Activated CD4-positive, alpha-beta T cell treated with anti-CD3 and anti-CD28 coated beads, Interleukin-2, amount 50 U/mL, for 16 hours (primary cell): ENCODE measurements at regions not wholly inside any gene's neighbourhood (a gene's known extent, or its start where the extent isn't known, plus 50 kb on each side); places are given as distances from the start of the nearest gene placed in this dataset.

Source experiments
- DNase-seq: peaks from one replicate; pipeline ENCODE4 v3.0.0-alpha.2; 2020

DNA sequence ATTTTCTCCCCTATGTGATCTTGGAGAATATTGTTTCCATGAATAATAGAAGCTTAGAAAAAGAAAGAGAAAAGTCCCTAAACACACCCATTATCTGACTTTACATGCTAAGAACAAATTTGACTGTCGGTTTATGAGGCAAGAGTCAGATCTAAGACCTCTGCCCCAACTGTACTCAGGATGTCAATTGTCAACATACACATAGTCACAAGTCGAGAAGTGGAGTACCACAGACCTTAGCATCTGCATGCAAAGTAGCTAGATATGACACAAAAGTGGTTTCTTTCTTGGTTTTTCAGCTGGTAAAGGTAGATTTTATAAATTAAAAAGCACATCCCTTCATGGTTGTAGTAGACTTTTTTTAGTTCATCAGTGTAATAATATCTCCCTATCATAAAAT is 97.2 kb upstream of the DPYD start:
- no peak for DNase-seq

DNA sequence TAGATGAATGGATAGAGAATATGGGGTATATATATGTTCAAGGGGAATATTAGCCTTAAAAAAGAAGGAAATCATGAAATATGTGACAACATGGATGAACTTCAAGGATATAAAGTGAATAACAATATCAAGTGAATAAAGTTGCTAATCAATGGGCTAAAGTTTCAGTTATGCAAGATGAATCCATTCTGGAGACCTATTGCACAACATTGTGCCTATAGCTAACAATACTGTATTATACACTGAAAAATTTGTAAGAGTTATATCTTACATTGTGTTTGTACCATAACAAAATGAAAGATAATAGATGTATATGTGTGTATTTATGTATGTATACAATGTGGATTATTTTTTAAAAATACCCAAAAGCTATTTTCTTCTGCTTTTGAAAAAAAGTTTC is 96.3 kb upstream of the DPYD start:
- DNase-seq = no peak

DNA sequence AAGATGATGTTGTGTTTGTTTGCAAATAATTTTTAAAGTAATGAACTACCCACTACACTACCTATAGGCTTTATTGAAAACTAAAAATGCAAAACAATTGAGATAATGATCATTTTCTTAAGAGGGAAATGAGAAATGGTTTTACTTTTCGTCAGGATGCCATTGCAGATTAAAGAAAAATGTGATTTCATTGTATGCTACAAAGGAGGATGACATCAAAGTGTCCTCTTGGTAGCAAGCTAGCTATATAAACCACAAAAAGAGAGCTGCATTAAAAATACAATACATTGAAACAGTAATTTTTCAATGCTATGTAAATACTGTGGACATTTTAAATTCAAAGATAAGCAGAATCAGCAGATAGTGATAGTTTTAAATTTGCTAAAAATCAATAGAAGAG is 87.5 kb upstream of the DPYD start:
- no peak for DNase-seq

DNA sequence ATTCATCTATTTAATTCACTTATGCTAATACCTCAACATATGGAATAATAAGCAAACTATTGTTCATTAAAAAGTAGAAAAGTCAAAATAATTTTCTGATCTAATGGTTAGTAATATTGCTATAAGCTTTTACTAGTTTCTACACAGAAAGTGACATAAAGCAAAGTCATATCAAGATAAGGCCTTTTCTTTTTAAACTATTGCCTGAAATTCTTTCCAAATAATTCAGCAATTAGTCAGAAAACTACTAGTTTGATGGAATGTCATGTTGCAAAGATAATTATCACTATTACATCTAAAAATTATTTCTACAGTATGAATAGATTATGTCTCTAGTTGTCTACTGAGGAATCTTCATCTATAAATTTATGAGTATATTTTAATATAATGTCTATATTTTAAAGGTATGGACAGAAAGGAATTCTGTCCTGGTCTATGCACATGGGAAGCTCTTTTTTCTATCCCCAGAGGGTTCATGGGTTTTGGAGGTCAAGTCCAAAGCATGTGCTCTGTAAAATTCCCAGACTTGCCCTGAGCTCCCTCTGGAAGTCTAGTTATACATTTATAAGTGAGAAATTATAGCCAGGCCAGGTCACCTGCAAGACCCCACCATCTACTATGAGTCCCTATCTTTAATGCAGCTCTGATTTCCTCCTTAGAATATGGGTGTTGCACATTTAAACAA is 84.6 kb upstream of the DPYD start:
- DNase-seq = no peak

DNA sequence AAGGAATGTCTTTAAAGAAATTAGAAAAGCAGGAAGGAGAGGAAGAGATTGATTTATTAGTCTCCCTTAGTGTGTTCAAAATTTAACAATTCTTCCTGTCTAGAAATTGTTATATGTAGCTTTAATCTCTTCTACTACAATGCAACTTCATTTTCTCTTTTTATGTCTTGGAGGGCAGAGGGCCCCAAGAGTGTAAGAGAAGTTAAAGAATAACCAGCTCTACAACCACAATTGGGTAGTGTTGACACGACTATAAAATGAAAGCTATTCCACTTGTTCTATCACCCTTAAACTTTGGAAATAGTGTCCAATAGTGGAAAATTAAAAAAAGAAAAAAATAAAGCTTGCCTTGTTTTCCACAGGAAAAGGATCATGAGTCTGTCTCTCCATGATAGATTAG is 82.6 kb upstream of the DPYD start:
- no peak for DNase-seq

DNA sequence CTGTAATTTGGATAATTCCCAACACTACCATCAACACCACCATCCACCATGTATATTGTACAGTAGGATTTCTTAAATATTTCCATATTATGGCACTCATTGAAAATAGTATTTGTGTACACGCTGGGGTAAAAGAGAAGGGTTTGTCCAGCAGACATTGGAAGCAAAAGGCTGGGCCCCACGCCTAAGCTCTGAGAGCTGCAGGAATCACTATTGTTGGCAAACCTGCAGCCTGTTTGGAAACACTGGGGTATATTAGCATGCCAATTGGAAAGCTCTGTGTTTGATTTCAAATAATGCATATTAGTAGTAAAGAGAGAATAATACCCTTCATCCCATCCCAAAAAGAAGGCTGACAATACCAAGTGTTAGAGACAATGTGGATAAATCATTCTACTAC is 81.5 kb upstream of the DPYD start:
- no peak for DNase-seq

DNA sequence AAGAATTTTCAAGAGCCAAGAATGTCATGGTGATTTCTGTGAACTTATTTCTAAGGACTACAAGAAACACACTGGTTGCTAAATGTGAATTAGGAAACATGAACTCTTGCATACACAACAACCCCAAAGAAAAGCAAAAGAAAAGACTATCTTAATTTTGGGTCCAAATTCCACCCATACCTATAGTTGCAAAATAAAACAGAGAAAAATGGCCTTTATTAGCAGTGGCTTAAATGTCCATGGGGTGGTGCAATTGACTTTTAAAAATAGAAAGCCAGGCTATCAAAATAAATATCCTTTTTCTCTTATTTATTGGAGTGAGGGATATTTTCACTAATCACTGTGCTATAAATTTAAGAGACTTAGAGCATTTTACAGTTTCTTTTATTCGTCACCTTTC is 80.9 kb upstream of the DPYD start:
- no peak for DNase-seq

DNA sequence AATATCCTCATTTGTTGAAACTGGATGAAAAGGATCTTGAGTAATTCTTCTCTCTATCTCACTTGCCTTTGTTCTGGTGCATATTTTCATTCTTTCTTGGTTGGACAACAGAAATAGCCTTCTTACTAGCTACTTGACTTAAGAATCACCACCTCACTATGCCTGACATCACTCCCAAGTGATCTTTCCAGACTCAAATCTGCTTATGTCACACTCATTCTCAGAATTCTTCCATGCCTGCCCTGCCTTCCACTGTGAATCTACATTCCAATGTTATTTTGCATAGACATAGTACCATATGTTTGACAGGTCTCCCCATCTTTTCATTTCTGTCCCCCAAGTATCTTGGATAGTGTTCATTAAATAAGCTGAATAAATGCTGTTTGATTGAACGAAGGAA is 78.5 kb upstream of the DPYD start:
- no peak for DNase-seq

DNA sequence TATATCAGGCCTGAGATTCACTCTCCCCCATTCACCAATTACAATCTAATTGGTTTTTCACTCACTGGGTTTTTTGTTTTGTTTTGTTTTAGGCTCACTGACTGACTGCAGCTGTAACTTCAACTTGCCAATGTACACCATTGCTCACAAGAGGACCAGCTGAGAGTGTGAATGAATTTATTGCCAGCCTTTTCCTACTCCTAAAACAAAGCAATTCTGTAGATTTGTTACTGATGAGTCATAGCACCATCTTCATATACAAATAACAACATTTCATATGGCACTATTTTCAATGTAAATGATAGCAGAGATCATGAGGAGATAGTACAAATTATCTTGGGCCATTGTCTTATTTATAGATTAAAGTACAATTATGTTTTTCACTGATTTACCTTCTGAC is 76.0 kb upstream of the DPYD start:
- DNase-seq = no peak

DNA sequence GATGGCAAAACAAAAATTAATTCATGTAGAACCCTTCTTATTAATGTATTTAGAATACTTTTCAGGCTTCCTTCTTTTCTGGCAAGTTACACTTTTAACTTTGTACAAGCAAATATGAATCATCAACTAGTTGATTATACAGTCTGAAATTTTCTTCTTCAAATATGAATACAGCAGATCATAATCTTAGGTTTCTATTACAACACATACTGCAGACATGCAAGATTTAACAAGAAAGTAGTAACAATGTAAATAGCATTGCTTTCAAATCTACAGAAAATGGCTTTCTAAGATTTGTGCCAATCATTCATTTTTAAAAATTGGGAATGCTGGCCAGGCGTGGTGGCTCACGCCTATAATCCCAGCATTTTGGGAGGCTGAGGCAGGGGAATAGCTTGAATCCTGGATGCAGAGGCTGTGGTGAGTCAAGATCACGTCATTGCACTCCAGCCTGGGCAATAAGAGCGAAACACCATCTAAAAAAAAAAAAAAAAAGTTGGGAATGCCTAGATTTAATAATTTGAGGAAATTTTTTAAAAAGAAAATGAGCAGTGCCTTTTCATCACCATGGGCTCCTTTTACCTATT is 68.4 kb upstream of the DPYD start:
- DNase-seq = no peak

DNA sequence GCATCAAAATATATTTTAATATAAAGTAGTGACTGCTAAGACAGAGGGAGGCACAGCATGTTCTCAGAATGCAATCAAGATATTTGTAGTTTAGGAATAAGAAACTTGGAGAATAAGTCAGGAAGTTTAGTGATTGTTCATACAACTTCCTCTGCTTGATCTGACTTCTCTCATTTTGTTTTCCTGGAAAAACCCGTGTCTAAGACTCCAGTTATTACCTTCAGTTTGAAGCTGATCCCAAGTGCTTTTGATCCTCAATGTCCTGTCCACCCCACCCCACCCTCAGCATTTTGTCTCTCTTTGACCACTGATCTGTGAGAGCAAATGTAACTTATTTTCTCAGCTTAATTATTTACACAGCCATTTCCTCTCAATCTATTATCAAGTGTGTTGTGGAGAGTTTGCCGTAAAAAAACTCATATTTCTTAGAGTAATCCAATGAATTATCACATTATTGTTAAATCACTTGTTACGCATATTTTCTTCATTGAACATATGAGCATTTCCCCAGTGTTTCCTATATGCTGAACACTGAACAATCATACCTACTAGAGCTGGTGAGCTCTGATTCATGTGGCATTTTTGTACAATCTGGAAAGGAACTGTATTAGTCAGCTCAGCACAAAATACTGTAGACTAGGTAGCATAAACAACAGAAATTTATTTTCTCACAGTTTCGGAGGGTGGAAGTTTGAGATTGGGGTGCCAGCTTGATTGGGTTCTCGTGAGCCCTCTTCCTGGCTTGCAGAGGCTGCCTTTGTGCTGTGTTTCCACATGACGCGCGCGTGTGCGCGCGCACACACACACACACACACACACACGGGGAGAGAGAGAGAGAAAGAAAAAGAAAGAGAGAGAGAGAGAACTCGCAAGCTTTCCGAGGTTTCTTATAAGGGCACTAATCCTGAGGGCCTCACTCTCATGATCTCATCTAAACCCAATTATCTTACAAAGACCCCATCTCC is 65.5 kb upstream of the DPYD start:
- peak; percentile 43 for DNase-seq

DNA sequence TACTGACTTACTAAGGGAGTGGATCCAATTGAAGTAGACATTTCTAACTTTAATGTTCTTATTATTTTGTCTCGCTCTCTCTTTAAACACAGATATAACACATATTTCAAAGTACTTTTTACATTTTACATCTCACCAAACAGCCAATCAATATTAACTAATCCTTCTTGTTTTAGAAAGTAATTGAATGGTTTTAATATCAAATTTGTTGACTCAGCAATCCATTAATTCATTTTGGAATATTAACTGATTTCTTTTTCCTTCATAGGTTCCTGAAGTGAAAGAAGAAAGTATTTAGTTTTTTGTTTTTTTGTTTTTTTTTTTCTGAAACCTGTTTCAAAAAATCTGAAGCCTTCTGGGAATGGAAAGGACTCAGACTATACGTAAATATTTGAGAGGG is 62.3 kb upstream of the DPYD start:
- no peak for DNase-seq

DNA sequence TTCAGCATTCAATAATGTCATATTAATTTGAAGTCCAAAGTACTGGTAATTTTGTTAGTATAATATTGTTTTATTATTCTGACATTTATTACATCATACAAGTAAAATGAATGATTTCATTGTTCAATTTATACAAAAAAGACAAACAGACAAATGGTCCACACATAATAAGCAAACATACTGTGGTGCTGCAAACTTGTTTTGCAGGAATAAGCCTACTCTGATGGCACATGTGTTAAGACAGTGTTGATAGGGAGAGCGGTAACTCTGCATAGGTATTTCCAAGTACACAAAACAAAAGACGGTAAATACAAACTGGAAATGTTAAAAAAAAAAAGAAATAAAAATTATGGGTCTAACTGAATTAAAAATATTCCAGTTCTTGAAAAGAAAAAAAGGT is 59.7 kb upstream of the DPYD start:
- no peak for DNase-seq

DNA sequence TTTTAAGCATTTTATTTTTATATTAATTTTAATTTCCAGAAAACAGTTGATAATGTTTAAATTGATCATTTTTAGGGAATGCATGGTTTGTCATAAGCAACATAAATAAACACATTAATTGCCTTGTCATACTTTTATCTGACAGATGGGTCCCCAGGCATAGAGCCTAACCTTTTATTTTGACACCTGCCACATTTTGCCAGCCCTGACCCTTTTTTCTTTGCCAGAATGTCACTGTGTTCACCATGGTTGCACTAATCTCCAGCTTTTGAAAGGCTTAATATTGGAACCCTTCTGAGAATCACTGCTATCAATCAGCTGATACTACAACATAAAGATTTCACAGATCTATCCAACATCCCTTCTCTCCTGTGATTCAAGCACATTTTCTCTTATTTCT is 56.0 kb upstream of the DPYD start:
- DNase-seq = no peak
